HG03565 (cell line): ENCODE measurements at regions not wholly inside any gene's neighbourhood (a gene's known extent, or its start where the extent isn't known, plus 50 kb on each side); places are given as distances from the start of the nearest gene placed in this dataset.

Experiments used
- ATAC-seq: cut with Tn5 transposase; IDR thresholded peaks from one replicate; pipeline ENCODE4 v1.9.1; 2021; ENCODE audit warnings: mild to moderate bottlenecking, moderate library complexity; ENCODE audit not compliant: unreplicated experiment

- ATAC-seq: no peak
Observed at GRCh38 chr17:77746896-77747554, 211.5 kb upstream of the TNRC6C start.

- ATAC-seq: no peak
Observed at GRCh38 chr17:77748436-77748835, 210.1 kb upstream of the TNRC6C start.

DNA sequence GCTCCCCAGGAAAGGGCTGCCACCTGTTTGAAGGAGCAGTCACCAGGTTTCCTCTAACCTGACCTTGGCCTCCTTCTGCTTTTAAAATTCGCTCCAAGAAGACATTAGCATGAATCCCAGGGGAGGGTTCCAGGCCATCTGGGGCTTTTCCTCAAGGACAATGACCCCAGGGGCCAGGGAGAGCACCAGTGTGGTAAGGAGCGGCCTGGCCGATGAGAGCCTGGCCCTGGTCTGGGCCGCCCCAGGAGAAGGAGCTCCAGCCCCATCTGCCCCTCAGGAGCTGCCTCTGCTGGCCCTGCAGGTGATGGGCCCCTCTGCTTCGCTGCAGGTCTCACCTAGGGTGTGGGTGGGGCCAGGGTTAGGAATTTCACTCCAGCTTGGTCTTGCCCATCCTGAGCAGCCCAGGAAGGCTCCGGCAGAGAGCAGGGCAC, 209.2 kb upstream of the TNRC6C start:
- ATAC-seq: no peak

DNA sequence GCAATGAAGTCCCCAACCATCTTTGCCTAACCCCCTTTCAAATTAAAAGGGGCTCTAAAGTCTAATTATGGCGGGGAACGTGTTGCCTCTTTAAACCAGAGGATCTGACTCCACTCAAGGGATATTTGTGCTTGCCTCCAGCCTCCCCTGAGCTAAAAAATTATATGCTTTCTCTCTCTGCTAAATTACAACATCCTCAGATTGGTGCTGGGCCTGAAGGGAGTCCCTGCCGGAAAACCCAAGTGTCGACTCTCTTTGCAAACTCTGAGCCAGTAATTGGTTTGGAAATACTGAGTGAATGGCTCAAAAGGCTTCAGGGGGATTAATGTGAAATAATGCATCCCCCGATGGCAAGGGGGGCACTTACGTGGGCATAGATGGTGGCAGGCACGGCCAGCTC, 208.5 kb upstream of the TNRC6C start:
- no peak for ATAC-seq

- no peak for ATAC-seq
Observed at GRCh38 chr17:77750427-77751043, 208.0 kb upstream of the TNRC6C start.

DNA sequence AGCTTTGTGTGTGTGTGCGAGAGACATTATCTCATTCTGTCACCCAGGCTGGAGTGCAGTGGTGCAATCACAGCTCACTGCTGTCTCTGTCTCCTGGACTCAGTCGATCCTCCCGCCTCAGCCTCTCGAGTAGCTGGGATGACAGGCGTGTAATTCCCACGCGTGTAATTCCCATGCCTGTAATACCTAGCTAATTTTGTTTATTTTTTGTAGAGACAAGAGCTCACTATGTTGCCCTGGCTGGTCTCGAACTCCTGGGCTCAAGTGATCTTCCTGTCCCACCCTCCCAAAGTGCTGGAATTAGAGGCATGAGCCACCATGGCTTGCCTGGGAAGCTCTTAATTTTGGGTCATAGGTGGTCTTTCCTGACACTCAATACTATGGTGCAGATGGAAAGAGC, 205.3 kb upstream of the TNRC6C start:
- no peak for ATAC-seq

DNA sequence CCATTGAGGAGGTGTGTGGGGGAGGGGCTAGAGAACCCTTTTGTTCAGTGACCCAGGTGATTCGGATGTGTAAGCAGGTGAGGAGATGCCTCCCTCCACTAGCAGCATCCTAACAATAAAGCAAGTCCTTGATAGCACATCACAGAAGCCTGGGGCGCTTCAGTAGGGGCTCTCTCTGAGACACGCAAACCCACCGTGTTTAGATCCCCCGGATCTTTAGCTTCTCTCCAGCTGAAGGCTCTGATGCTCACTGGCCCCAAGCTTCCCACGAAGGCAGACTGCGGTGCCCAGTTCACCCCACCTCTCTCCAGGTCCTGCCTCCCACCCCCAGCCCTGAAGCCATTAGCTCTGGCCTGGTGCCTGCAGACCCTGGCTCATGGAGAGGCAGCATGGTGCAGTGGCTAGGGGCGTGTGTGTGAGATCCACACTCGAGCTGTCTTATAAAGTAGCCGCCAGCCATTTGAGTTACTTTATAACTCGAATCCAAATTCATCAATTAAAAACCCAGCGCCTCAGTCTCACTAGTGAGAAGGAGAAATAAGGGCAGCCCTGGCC, 204.7 kb upstream of the TNRC6C start:
- no peak for ATAC-seq

DNA sequence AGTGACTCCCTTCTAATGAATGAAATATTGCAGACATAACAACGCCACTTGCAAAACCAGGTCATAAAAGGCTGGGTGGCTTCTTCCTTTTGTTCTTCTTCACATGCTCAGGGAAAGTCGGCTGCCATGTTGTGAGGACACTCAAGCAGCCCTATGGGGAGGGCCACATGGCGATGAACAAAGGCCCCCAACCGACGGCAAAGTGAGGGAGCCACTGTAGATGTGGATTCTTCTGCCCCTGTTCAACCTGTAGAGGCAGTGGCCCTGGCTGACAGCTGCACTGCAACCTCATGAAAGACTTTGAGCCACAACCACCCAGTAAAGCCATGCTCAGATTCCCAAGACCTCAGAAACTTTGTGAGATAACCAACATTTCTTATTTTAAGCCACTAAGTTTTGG, 203.5 kb upstream of the TNRC6C start:
- no peak for ATAC-seq

GRCh38 chr17:77755410-77755963, 203.0 kb upstream of the TNRC6C start:
- no peak for ATAC-seq

DNA sequence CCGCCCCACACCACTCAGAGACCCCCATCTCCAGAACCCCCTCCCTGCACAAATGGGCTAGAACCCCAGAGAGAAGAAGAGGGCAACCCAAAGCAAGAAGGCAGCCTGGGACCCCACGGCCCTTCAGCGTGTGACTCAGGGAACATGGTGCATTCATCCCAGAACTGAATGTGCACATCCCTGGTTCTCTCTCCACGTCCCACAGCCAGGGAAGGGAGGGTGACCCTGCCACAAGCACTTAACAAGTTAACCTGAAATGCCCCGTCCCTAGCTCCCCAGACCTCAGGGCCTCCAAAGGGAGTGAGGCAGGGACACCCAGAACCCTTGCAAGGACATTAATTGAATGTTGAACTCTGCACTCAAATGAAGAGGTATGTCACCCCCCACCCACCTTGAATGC, 202.5 kb upstream of the TNRC6C start:
- ATAC-seq: no peak

- ATAC-seq: no peak
Observed at GRCh38 chr17:77756846-77757560, 201.5 kb upstream of the TNRC6C start.

GRCh38 chr17:77757561-77757898, 201.0 kb upstream of the TNRC6C start:
- no peak for ATAC-seq

- ATAC-seq: no peak
Observed at GRCh38 chr17:77763023-77763422, 195.5 kb upstream of the TNRC6C start.

DNA sequence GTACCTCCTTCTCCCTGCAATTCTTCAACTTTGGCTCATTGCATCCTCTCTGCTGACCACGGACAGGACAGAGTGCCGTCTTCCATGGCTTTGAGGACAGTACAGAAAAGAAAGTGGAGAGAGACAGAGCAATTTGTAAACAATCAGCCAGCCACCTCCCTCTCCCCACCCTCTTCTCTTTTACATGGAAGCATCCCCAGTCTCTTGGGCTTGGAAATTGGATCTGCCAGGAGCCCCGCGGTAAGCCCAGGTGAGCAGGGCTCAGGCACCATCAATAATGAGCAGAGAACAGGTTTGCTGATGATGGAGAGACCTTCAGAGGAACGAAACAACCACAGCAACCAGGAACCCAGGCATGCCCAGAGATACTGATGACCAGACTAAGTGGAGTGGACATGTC, 194.9 kb upstream of the TNRC6C start:
- no peak for ATAC-seq

DNA sequence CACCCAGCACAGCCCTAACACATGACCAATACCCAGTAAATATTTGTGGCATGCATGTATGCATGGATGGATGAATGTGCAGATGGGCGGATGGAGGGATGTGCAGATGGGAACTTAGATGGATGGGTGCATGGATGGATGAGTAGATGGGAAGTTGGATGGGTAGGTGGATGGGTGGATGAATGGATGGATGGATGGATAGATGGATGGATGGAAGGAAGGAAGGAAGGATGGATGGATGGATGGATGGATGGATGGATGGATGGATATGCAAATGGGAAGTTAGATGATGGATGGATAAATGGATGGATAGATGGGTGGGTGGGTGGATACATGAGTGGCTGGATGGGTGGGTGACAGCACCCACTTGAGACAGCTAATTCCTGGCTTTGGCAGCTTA, 193.2 kb upstream of the TNRC6C start:
- no peak for ATAC-seq

GRCh38 chr17:77767148-77767547, 191.4 kb upstream of the TNRC6C start:
- no peak for ATAC-seq

DNA sequence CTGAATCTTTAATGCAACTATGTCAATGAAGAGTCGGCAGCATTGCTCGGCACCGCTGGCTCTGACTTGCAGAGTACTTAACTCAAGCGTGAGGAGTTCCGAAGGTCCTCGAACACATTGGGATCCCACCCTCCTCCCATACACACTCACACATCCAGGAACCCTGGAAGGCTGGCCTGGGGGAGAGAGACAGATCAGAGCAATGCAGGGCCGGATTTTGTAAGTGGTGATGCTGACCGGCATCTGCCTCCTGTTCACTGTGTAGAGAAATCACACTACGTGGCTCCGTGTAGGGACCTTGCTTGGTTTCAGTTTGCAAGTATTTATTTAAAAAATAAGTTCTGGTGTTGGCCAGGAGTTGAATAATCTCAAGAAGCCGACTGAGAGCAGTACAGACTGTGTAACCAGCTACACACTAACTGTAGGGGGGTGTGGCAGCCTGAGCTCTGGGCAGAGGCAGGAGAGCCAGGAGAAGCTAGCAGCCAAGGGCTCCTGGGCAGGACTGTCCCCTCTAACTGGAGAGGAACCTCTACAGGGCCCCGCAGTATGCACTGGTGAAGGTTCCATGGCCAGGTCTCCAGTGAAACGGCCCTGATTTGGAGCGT, 190.2 kb upstream of the TNRC6C start:
- ATAC-seq: no peak

GRCh38 chr17:77769215-77769614, 189.3 kb upstream of the TNRC6C start:
- no peak for ATAC-seq

- ATAC-seq: no peak
Observed at GRCh38 chr17:77769762-77770161, 188.7 kb upstream of the TNRC6C start.

GRCh38 chr17:77770331-77771105, 188.0 kb upstream of the TNRC6C start:
- ATAC-seq: no peak

- ATAC-seq: no peak
Observed at GRCh38 chr17:77771145-77771544, 187.4 kb upstream of the TNRC6C start.
